HG03103 (cell line): ENCODE measurements at regions not wholly inside any gene's neighbourhood (a gene's known extent, or its start where the extent isn't known, plus 50 kb on each side); places are given as distances from the start of the nearest gene placed in this dataset.

Source experiments
- ATAC-seq: cut with Tn5 transposase; IDR thresholded peaks from one replicate; pipeline ENCODE4 v1.9.1; 2021; ENCODE audit warnings: low read depth; ENCODE audit not compliant: unreplicated experiment

DNA sequence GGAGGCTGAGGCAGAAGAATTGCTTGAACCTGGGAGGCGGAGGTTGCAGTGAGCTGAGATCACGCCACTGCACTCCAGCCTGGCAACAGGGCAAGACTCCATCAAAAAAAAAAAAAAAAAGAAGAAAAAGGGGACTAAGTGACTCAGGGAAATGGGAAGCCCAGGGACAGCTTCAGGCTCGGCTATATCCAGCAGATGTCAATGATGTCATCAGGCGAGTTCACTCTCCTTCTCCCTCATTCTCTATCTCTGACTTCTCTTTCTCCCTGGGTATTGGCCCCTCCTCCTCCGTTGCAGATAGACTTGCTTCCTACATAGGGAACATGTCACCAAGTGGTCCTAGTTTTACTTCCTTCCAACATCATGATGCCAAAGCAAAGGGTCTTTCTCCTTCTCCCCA is 316.8 kb downstream of the TFAP2C start:
- no peak for ATAC-seq

DNA sequence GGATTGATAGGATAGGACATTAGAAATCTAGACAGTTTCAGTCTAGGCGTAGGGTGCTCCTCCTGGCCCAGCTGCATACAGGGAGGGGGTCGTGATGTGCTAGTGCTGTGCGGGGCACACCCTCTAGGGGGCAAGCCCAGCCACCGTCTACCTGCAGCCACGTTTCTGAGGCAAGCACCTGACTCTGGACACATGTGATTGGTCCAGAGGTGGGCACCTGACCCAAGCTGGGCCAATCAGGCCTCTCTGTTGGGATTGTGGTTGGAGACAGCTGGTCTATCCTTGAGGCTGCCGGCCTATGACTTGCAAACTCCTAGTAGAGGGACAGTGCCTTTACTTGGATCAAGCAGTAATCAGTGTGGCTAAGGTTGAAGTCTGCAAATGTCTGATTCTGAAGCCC is 317.1 kb downstream of the BMP7 start:
- no peak for ATAC-seq

DNA sequence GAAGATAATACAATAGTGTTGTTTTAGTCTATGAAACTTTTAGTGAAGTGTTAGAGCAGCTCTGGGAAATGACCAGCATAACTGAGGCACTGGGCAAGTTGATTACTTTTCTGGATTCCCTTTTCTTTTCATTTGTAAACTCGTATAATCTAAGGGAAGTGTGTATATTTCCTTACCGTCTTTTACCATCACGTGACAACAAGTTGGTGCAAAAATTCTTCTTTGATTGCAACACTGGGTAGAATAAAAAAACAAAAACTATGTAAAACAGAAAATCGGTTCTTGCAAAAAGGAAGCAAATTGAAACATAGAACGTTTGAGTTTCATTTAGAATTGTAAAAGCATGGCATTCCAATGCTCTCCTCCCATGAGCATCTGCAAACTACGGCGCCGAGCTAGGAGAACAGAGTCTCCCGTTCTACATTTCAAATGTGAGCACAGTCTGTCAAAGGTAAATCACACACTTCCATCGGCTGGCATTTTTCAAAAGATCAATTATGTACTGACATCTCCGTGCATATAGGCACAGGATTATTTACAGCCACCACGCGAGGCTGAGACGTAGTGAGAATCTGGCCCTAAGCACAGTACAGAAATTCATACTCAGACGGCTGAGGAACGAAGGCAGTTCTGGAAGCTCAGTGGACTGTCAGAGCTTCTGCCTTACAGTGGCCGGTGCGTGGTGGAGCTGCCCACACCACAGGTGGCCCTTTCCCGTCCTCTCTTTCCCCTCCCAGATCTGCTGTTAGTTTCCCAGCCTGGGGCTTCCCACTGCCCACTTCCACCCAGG is 314.0 kb downstream of the BMP7 start:
- ATAC-seq, result no peak

DNA sequence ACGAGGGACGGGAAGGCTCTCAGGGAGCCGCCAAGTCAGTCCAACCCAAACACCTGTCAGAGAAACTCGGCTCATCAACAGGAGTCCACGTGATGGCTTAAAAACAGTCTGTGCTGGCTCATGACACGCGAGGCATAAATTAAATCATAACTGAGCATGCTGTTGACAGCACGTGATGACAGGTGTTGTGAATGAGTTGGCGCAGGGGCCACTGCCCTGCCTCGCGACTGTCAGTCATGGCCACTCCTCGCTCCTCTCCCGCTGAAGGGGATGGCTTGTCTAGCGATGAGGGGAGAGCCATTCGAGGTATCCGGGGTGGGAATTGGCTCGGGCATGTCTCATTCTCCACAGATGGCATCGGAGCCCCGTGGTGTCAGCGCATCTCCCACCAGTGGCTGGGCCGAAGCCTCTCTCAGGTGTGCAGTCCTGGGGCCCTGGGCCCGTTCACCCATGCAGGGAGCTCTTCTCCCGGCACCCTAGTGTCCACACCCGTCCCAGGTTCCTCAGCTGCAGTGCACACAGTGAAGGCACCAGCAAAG is 313.3 kb downstream of the BMP7 start:
- no peak for ATAC-seq

- ATAC-seq, result no peak
Measured at GRCh38 chr20:56954797-56955196, 311.6 kb downstream of the BMP7 start.

GRCh38 chr20:56955680-56956079 is 310.8 kb downstream of the BMP7 start:
- no peak for ATAC-seq

GRCh38 chr20:56956534-56956933 is 309.9 kb downstream of the BMP7 start:
- ATAC-seq, result no peak

- no peak for ATAC-seq
Measured at GRCh38 chr20:56957737-56958553, 308.5 kb downstream of the BMP7 start.

- ATAC-seq, result no peak
Measured at GRCh38 chr20:56964901-56965300, 301.5 kb downstream of the BMP7 start.

DNA sequence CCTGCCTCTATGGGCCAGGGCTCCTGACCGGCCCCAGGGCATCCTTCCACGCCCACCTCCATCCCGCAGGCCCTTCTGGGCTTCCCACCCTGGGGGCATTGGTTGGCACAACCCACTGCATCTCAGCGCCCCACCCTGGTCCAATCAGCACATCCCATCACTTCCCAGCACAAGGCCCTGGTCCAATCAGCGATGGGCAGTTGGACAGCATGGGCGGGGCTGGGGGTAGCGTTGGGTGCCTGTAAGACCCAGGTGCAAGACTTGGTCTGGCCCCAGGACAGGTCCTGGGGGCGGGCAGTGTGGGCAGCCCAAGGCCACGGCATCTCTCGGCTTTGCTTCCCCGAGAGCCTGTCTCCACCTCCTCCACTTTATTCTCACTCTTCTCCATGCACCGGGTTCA is 298.5 kb downstream of the BMP7 start:
- ATAC-seq, result no peak

DNA sequence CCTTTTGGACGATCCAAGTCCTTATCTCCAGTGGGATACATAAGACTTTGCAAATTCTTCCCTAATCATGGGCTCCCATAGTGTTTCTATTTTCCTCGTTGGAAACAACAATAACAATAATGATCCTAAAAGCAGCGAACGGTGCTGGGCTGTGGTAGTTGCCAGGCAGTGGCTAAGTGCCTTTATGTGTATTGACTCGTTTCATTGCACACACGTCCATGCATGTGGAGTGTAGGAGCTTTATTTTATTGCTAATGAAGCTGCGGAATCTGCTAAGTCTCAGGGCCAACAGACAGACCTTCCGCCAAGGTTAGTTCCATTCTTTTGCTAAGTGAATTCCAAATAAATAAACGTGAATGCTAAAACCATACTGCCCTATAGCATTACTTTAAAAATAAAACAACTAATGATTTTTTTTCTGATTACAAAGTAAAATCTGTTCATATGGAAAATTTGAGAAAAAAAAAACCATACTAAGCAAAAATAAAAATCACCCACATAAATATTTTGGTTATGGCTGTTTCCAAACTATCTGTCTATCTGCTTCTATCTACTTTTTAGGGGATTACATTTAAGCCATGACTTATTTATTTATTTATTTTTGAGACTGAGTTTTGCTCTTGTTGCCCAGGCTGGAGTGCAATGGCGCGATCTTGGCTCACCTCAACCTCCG is 297.9 kb downstream of the BMP7 start:
- no peak for ATAC-seq

- ATAC-seq, result no peak
Measured at GRCh38 chr20:56974499-56975250, 291.8 kb downstream of the BMP7 start.

GRCh38 chr20:56975838-56976237 is 290.6 kb downstream of the BMP7 start:
- no peak for ATAC-seq

GRCh38 chr20:56976336-56976735 is 290.1 kb downstream of the BMP7 start:
- no peak for ATAC-seq

DNA sequence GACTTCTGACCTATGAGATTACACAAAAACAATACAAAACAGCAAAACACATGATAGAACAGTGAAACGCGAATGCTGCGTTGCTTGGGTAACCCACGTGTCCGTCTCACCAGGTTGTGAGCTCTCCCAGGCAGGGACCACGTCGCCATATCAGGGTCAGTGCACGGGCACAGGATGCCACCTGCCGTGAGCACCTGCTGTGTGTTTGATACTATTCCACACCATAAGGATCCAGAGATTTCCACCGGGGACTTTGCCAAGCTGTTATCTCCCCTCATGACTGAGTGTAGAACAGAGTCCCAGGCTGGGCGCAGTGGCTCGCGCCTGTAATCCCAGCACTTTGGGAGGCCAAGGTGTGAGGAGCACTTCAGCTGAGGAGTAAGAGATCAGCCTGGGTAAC is 288.0 kb downstream of the BMP7 start:
- no peak for ATAC-seq

GRCh38 chr20:56979125-56979524 is 287.3 kb downstream of the BMP7 start:
- ATAC-seq, result no peak

DNA sequence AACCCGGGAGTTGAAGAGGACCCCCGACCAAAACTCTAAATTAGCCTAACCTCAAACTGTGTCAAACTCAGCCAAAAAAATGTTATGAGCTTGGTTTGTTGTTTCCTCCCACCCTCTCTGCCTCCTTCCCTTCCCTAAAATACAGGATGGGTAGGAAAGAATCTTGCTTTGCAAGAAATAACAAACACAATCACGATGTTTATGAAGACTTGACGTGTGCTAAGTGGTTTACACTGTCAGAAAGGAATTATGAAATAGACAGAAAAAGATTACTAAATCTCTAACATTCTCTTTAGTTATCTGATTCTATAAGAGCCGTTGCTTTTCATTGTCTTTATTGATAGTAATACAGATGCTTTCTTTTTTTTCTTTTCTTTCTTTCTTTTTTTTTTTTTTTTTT is 285.1 kb downstream of the BMP7 start:
- ATAC-seq, result no peak

DNA sequence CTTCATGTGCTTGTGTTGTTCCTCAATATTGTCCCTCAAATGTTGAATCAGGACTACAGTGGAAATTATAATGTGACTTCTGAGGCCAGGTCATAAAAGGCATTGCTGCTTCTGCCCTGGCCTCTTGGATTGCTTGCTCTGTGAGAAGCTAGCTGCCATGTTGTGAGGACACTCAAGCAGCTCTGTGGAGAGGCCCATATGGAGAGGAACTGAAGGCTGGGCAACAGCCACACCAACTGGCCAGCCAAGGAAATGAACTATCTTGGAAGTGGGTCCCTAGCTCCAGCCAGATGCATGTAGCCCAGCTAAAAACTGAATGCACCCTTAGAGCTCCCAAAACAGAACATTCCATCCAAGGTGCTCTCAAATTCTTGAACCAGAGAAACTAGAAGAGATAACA is 282.6 kb downstream of the BMP7 start:
- ATAC-seq, result no peak

DNA sequence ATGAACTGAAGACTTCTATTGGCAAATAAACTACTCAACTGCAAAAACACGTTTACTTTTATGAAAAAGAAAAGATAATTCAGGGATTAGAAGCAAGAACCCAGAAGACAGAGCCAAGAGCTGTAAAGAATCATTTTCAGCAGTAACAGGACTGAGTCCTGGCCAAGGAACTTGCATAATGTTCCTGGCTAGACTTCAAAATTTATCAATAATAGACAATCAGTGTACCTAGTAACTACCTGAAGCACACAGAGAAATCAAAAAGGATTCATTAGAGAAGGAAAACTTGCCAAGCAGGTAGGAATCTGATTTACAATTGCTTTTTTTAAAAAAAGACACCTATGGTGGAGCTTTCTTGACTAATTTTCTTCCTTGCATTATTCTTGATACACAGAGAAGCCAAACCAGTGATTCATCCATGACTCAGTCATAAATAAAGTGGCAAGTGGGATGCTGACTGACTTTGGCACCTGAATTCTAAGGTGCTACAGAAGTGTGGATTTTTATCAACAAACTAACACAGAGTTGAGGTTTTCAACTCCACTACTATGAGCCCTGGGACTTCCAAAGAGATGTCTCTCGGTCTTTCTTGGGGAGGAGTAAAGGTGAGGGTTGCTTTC is 281.3 kb downstream of the BMP7 start:
- no peak for ATAC-seq

DNA sequence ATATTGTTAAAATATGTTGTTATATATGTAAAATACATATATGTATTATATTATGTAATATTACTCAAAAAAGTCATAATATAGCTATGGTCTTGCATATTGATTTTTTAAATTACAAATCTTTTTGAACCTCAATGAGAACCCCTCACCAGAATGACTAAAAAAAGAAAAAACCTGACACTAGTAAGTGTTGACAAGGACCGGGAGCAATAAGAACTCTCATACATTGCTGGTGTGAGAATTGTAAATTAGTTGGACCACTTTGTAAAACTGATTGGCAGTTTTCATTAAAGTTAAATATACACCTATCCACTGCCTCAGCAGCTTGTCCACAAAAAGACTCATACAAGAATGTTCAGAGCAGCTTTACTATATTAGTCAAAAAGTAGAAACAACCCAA is 280.0 kb downstream of the BMP7 start:
- ATAC-seq, result no peak
